ENCODE measurements at regions not wholly inside any gene's neighbourhood (a gene's known extent, or its start where the extent isn't known, plus 50 kb on each side); places are given as distances from the start of the nearest gene placed in this dataset.

GRCh38 chr1:199453723-199454122, 573.8 kb upstream of the NR5A2 start:
- H4K20me1 ChIP-seq (ENCODE audit: insufficient read depth, low read length), result no peaks in the 10 kb centered on the region
- H3K36me3 ChIP-seq (replicated peaks in 1 of 2; ENCODE audit: control insufficient read depth in 1 of 2, insufficient read depth in 2 of 2, low read length in 2 of 2), result no peaks in the 10 kb centered on the region
- POLR2A ChIA-PET, result no interaction called here
- CTCF ChIA-PET (ENCODE audit: low intra/inter-chr PET ratio, low total read pairs), result no interaction called here
- no peak overlapping the region for H3K4me3 ChIP-seq (replicated peaks in 1 of 3; ENCODE audit: insufficient read depth in 1 of 3, low read depth in 2 of 3, low read length in 3 of 3)
- TF ChIP-seq TAF1 (CRISPR knock-in tag; IDR thresholded peaks at IDR 0.05) (no peak), ETS1 (CRISPR knock-in tag; IDR thresholded peaks at IDR 0.05) (no peak), TGIF2 (CRISPR knock-in tag; IDR thresholded peaks at IDR 0.05) (no peak), ZBTB43 (CRISPR knock-in tag; conservative IDR thresholded peaks at IDR 0.05) (no peak), RFX3 (CRISPR knock-in tag; IDR thresholded peaks at IDR 0.05) (no peak), ZNF281 (CRISPR knock-in tag; IDR thresholded peaks at IDR 0.05; ENCODE audit: borderline replicate concordance) (no peak), ZSCAN25 (CRISPR knock-in tag; IDR thresholded peaks at IDR 0.05) (no peak), ZNF781 (CRISPR knock-in tag; IDR thresholded peaks at IDR 0.05; ENCODE audit: borderline replicate concordance, not compliant biosample characterization) (no peak), HNRNPUL1 (IDR thresholded peaks at IDR 0.05; ENCODE audit: low read depth, low read length) (no peak), CHD2 (IDR thresholded peaks at IDR 0.05; ENCODE audit: low read depth, low read length) (no peak), RFXAP (CRISPR knock-in tag; IDR thresholded peaks at IDR 0.05; ENCODE audit: borderline replicate concordance) (no peak), ZNF580 (CRISPR knock-in tag; IDR thresholded peaks at IDR 0.05; ENCODE audit: borderline replicate concordance, low read depth) (no peak), FOXK1 (CRISPR knock-in tag; IDR thresholded peaks at IDR 0.05; ENCODE audit: borderline replicate concordance, low read depth) (no peak), EHMT2 (IDR thresholded peaks at IDR 0.05; ENCODE audit: borderline replicate concordance, low read depth, low read length) (no peak)
- intact Hi-C loops (cut with micrococcal nuclease; ENCODE audit: unreplicated experiment) (no loop called here), in situ Hi-C loops (cut with HindIII; ENCODE audit: extremely low pct_ligation_motif_present, low pct_unique_long_range_greater_than_20kb) (no loop called here)
- no peak overlapping the region for H2AFZ ChIP-seq (ENCODE audit: low read length)
- no TSS peak for BruUV-seq (replicated peaks)
- ATAC-seq (no peak), FAIRE-seq (no peak), DNase-seq (ENCODE audit: low spot score) (no peak)
- WGBS (ENCODE audit: low lambda C conversion rate), result 13% methylated on average over 3 of the region's 3 CpGs
- H3K4me1 ChIP-seq (ENCODE audit: insufficient read depth, low read length), result no peaks in the 10 kb centered on the region
- no peaks in the 10 kb centered on the region for H3K79me2 ChIP-seq (ENCODE audit: insufficient read depth, low read length)
- H3K9me3 ChIP-seq (ENCODE audit: low read length), result no peaks in the 10 kb centered on the region; the same call in 1 of the 2 replicates
- H3K9ac ChIP-seq (ENCODE audit: insufficient read depth, low read depth, low read length), result no peak overlapping the region
- H3K27me3 ChIP-seq (ENCODE audit: control insufficient read depth in 1 of 2, insufficient read depth in 2 of 2, low read length in 2 of 2), result no peaks in the 10 kb centered on the region; a peak in 1 of 5 replicates
- no peak overlapping the region for H3K4me2 ChIP-seq (ENCODE audit: low read depth, low read length)
- H3K27ac ChIP-seq (ENCODE audit: extremely low read length, insufficient read depth, low read length), result no peak overlapping the region
